Left forelimb (tissue), 1 donor: ENCODE measurements at regions not wholly inside any gene's neighbourhood (a gene's known extent, or its start where the extent isn't known, plus 50 kb on each side); places are given as distances from the start of the nearest gene placed in this dataset.
"Not testable (repeated sequence)": the region's sequence is repeated elsewhere in the genome, so short reads cannot be mapped to it uniquely, and the experiment has no call there.

ENCODE experiments used
- DNase-seq: peaks from one replicate; pipeline ENCODE4 v3.0.0-alpha.2; 2018; ENCODE audit warnings: low spot score

DNA sequence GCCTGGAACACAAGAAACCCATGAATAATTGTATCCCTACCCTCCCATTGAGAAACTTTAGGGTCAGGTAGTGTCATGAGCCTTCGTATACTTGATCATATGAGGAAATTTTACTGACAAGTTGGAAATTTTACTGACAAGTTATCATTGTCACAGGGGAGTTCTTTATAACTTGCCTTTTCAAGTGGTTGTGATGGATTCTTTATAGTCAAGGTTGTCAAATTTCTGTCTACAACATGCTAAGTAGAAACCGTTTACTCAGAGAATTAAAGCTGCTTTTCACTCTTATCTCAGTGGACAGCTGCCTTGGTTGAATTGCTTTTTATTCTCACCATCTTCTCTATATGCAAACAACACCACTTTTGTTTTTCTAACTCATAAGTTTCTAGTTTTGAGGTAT is 1286.4 kb downstream of the EPHA7 start:
- no peak for DNase-seq

- DNase-seq, result no peak
Observed at GRCh38 chr6:92132457-92132856, 1286.9 kb downstream of the EPHA7 start.

DNA sequence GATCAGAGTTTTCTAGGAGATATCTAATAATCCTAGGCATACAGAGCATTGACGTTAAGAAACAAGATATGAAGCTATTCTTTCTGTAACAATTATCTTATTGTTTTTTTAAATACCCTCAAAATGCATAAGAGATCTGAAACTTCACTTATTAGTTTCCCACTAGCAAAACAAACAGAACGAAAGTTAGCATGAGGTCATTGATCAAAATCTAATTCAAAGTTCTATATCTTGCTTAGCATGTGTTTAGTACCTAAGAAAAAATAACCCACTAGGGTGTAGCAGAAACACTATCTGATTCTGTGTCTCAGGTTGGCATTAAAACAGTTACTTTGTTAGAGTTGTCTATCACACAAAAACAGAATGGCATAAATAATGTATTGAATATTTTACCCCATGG is 1288.4 kb downstream of the EPHA7 start:
- no peak for DNase-seq

GRCh38 chr6:92126983-92127382 is 1292.4 kb downstream of the EPHA7 start:
- DNase-seq, result no peak

GRCh38 chr6:92126088-92126487 is 1293.3 kb downstream of the EPHA7 start:
- no peak for DNase-seq

DNA sequence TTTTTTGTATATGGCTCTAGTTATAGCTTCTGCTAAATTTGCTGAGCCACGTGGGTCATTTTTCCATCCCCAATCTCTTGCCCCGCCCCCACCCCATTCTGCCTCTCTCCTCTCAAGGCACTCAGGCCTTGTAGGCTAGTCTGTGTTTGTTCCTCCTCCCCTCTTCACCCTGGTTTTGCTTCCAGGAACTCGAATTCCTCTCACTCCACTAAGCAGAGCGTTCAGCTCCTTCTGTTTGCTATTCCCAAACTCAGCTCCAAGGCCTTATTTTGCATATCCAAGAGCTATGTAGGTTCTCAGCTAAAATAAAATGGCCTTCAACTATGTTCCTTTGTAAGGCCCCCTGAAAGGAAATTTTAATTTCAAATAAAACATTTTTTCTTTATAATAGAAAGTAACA is 1293.7 kb downstream of the EPHA7 start:
- no peak for DNase-seq

- peak; percentile 58 for DNase-seq
Observed at GRCh38 chr6:92124200-92124651, 1295.1 kb downstream of the EPHA7 start.

DNA sequence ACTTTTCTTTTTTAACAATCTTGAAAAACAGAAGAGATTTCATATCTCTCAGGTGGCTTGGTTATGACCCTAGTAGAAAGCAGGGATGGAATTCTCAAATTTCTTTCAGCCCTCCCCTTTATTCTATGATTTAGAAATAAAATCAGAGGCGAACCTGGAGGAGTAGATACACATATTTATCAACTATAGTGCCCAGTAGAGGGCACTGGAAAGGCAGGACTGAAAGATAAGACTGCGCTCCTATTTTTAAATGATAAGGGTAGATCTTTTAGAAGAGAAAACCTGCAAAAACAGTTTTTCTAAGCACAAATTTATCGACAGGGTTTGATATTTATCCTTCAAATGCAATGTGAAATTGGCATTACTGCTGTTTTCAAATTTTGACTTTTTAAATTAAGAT is 1296.6 kb downstream of the EPHA7 start:
- DNase-seq, result no peak

DNA sequence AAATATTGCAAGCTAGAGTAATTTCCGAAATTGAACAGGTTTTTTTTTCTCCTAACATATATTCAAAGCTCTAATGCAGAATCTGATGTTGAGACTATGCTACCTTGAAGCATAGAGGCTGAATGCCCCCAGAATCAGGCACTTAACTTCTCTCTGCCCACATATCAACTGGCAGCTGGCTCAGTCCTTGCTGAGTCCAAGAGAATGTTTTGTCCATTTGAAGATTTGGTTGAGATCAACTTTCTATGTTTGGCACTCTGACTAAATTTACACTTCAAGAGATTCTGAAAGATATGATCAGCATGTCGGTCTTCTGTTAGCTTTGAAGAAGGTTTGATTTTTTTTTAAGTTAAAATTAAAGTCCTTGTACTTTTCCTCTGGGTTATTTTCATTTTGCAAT is 1298.1 kb downstream of the EPHA7 start:
- no peak for DNase-seq

- DNase-seq, result no peak
Observed at GRCh38 chr6:92117800-92118199, 1301.6 kb downstream of the EPHA7 start.

GRCh38 chr6:92114797-92115196 is 1304.6 kb downstream of the EPHA7 start:
- DNase-seq, result no peak

DNA sequence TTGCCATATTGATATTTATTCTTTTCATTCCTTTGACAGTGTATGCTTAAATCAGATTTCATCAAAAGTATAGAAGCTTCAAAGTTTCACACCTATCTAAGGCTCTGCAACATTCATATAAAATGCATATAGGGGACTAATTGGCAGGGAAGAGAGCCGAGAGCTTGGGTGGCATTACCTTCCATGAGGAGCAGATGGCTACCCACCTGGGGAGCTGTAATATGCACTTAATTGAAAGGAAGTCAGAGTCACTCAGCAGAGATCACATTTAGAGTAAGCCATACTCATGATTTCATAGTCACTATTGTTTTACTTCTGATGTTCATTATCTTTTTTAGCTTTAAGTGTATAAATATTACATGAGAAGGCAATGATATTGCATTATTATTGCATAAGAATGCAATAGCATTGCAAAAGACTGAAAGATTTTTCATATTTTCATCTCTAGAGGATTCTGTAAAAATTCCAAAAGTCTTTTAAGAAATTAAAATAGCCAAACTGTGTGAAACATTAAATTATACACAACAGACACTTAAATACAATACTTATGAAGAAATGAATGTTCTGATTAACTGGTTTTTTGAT is 1305.2 kb downstream of the EPHA7 start:
- DNase-seq, result no peak

DNA sequence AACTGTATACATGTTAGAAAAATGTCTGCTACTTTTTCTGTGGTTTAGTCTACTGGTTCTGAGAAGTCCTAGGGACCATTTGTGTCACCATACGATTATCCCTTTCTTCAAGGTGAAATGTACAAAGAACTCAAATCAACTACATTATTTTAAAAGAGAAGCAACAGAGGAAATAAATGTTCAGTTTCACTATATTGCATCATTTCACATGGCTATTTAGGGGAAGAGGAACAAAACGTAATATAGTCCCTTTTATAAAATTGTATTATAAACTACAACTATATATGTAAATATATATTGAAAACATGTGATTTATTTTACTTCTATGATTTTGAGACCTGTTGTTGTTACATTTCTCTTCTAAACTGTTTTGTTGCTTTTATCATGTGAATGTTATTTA is 1308.0 kb downstream of the EPHA7 start:
- DNase-seq, result no peak

- DNase-seq, result no peak
Observed at GRCh38 chr6:92110403-92110802, 1309.0 kb downstream of the EPHA7 start.

- no peak for DNase-seq
Observed at GRCh38 chr6:92109956-92110355, 1309.4 kb downstream of the EPHA7 start.

- no peak for DNase-seq
Observed at GRCh38 chr6:92109256-92109655, 1310.1 kb downstream of the EPHA7 start.

GRCh38 chr6:92086750-92087149 is 1332.6 kb downstream of the EPHA7 start:
- DNase-seq, result no peak

GRCh38 chr6:92083914-92084313 is 1335.4 kb downstream of the EPHA7 start:
- not testable (repeated sequence) for DNase-seq

GRCh38 chr6:92072387-92072786 is 1347.0 kb downstream of the EPHA7 start:
- DNase-seq, result no peak

- DNase-seq, result no peak
Observed at GRCh38 chr6:92069781-92070180, 1349.6 kb downstream of the EPHA7 start.

DNA sequence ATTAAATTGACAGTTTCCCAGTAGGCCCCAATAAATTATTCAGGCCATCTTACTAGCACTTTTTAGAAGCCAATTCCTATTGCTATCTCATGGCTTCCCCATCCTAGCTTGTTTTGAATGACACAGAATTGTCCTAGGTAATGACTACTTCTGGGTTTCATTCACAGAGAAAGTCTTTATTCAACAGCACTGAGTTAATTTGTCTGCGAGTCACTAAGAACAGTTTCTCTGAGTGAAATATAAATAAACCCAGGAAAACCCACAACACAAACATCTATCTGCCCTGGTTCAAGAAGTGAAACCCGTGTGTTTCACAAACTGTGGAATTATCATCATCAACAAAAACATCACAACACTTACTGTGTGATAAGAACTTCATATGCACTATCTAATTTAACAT is 1366.8 kb downstream of the EPHA7 start:
- no peak for DNase-seq

DNA sequence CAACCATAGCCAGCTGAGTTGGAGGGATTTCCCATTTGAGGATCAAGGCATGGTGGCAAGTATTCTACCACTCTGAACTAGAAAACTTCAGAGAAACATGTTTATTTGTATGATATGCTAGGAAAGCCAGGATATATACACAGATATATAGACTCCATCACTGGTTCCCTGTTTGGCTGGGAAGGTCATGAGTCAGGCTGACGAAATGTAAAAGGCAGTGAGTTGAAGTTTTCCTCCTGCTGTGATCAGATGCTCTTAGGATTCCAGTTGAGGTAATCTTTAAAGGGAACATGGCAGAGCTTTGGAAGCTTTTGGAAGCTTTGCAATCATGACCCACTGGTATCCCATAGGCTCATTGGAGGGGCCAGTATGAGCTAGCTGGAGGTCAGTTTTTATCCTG is 1369.1 kb downstream of the EPHA7 start:
- DNase-seq, result no peak

DNA sequence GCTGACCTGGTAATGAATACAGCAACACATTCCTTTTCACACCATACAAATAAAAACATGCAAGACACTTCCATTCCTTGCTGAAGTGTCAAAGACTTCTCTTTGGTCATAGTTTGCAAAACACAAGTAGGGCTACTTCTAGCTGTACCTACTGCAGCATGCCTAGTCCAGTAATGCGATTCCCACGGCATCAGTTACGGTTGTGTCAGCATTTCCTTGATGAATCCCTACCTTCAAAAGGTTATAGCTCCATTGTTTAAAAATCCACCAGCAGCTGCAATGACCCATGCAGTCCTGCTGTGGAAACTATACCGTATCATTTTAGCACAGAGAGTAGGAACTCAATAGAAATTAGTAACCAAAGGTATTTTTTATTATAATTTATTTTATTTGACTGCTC is 1371.5 kb downstream of the EPHA7 start:
- no peak for DNase-seq

- no peak for DNase-seq
Observed at GRCh38 chr6:92047152-92047850, 1372.1 kb downstream of the EPHA7 start.
